DND-41 (cell line): ENCODE measurements at regions not wholly inside any gene's neighbourhood (a gene's known extent, or its start where the extent isn't known, plus 50 kb on each side); places are given as distances from the start of the nearest gene placed in this dataset.

Experiments used
- ATAC-seq: fragments of 200-7000 bp; cut with Tn5 transposase; 3 replicates; pipeline ENCODE4 v1.9.1; 2021; ENCODE audit warnings: low read depth; ENCODE audit not compliant: insufficient read depth
- DNase-seq: peaks from one replicate; pipeline ENCODE4 v3.0.0-alpha.2; 2020
- H2AFZ ChIP-seq: 2 replicates; pipeline ENCODE4 v1.6.0; 2012; ENCODE audit warnings: low read depth, low read length
- H3K27ac ChIP-seq: 2 replicates; pipeline ENCODE4 v1.5.1; 2012; ENCODE audit warnings: low read length, inconsistent platforms
- H3K27me3 ChIP-seq: fragments of 200-600 bp; sonication (generic); 2 replicates; pipeline ENCODE4 v1.6.0; 2012; ENCODE audit warnings: low read length, mild to moderate bottlenecking, inconsistent platforms; ENCODE audit not compliant: insufficient read depth, poor library complexity
- H3K36me3 ChIP-seq: 2 replicates; pipeline ENCODE4 v1.5.1; 2012; ENCODE audit warnings: low read length, inconsistent platforms; ENCODE audit not compliant: insufficient read depth
- H3K4me1 ChIP-seq: 2 replicates; pipeline ENCODE4 v1.5.1; 2012; ENCODE audit warnings: mild to moderate bottlenecking, low read length; ENCODE audit not compliant: insufficient read depth
- H3K4me2 ChIP-seq: 2 replicates; pipeline ENCODE4 v1.6.0; 2012; ENCODE audit warnings: mild to moderate bottlenecking, moderate library complexity, low read length, inconsistent platforms; ENCODE audit not compliant: insufficient read depth
- H3K4me3 ChIP-seq, 2 experiments: fragments of 200-600 bp in 1 of 2; shearing (Covaris generic) in 1 of 2; 2 replicates each; pipeline ENCODE4 v1.5.1; 2012 to 2016; ENCODE audit warnings: inconsistent platforms in 2 of 2, low read length in 2 of 2, mild to moderate bottlenecking in 2 of 2, low read depth in 1 of 2, moderate library complexity in 1 of 2
- H3K79me2 ChIP-seq: 2 replicates; pipeline ENCODE4 v1.6.0; 2012; ENCODE audit warnings: low read length, inconsistent platforms; ENCODE audit not compliant: insufficient read depth
- H3K9ac ChIP-seq: 2 replicates; pipeline ENCODE4 v1.6.0; 2012; ENCODE audit warnings: low read depth, mild to moderate bottlenecking, inconsistent platforms, low read length, moderate library complexity
- H3K9me3 ChIP-seq: 2 replicates; pipeline ENCODE4 v1.5.1; 2012; ENCODE audit warnings: low read length, moderate library complexity, mild to moderate bottlenecking, inconsistent platforms; ENCODE audit not compliant: insufficient read depth, severe bottlenecking
- H4K20me1 ChIP-seq: 2 replicates; pipeline ENCODE4 v1.6.0; 2012; ENCODE audit warnings: low read length; ENCODE audit not compliant: insufficient read depth
- EZH2 ChIP-seq: IDR thresholded peaks from 3 replicates; pipeline ENCODE4 v1.6.1; 2012; ENCODE audit warnings: borderline replicate concordance, low read depth, mild to moderate bottlenecking, moderate library complexity, low read length, inconsistent platforms; ENCODE audit not compliant: severe bottlenecking
- TF ChIP-seq, protein P1 (sequence below): IDR thresholded peaks from 2 replicates; pipeline ENCODE4 v1.5.1; 2012; ENCODE audit warnings: borderline replicate concordance, low read length, moderate library complexity, mild to moderate bottlenecking; ENCODE audit not compliant: poor library complexity, severe bottlenecking; ENCODE audit errors: extremely low read depth

GRCh38 chr2:151171186-151171585 is 90.5 kb downstream of the RBM43 start:
- TF ChIP-seq EZH2, result no peak
- TF ChIP-seq, protein P1, sequence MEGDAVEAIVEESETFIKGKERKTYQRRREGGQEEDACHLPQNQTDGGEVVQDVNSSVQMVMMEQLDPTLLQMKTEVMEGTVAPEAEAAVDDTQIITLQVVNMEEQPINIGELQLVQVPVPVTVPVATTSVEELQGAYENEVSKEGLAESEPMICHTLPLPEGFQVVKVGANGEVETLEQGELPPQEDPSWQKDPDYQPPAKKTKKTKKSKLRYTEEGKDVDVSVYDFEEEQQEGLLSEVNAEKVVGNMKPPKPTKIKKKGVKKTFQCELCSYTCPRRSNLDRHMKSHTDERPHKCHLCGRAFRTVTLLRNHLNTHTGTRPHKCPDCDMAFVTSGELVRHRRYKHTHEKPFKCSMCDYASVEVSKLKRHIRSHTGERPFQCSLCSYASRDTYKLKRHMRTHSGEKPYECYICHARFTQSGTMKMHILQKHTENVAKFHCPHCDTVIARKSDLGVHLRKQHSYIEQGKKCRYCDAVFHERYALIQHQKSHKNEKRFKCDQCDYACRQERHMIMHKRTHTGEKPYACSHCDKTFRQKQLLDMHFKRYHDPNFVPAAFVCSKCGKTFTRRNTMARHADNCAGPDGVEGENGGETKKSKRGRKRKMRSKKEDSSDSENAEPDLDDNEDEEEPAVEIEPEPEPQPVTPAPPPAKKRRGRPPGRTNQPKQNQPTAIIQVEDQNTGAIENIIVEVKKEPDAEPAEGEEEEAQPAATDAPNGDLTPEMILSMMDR, result no peak
- no peaks in the 10 kb centered on the region for H3K4me1 ChIP-seq
- no peaks in the 10 kb centered on the region for H3K9me3 ChIP-seq
- H3K36me3 ChIP-seq, result no peaks in the 10 kb centered on the region
- H3K27ac ChIP-seq, result no peak overlapping the region
- no peaks in the 10 kb centered on the region for H3K27me3 ChIP-seq
- no peaks in the 10 kb centered on the region for H4K20me1 ChIP-seq
- no peak for ATAC-seq
- no peaks in the 10 kb centered on the region for H3K79me2 ChIP-seq
- H3K4me2 ChIP-seq, result no peak overlapping the region
- no peak overlapping the region for H2AFZ ChIP-seq
- no peak overlapping the region for H3K9ac ChIP-seq
- H3K4me3 ChIP-seq, result no peak overlapping the region
- DNase-seq, result no peak

GRCh38 chr2:151166410-151166809 is 95.3 kb downstream of the RBM43 start:
- H3K9ac ChIP-seq, result no peak overlapping the region
- no peak overlapping the region for H3K4me2 ChIP-seq
- TF ChIP-seq, protein P1, result no peak
- no peak for TF ChIP-seq EZH2

DNA sequence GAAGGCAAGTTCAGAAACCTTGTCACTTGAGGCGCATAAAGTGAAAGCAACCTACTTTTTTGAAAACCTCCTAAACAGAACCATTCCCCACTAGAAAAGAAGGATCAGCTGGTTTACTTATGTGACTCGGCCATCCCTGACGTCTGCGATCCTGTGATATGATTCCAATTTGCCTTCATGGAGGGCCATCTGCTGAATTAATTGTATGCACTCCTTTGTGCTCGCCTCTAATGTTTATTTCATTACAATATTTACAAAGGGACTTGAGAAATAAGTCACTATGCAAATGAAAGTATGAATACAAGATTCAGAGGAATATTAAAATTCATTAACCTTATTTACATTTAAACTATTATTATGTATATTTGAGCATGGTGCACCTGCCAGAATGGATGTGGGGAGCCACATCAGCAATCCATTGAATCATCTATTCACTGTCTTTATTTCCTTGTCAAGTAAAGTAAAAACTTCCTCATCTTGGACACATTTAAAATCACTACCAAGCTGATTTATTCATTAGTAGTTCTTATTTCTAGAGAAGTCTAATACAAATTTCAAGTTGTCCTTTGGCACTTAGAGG is 96.5 kb downstream of the RBM43 start:
- H3K9me3 ChIP-seq, result no peaks in the 10 kb centered on the region
- H3K27me3 ChIP-seq, result no peaks in the 10 kb centered on the region
- no peak overlapping the region for H3K4me3 ChIP-seq
- H2AFZ ChIP-seq, result no peak overlapping the region
- H4K20me1 ChIP-seq, result no peaks in the 10 kb centered on the region
- no peak for TF ChIP-seq EZH2
- TF ChIP-seq, protein P1, result no peak
- H3K27ac ChIP-seq, result no peak overlapping the region
- ATAC-seq (no peak), DNase-seq (no peak)
- H3K9ac ChIP-seq, result no peak overlapping the region
- H3K79me2 ChIP-seq, result no peaks in the 10 kb centered on the region
- H3K4me2 ChIP-seq, result no peak overlapping the region
- no peaks in the 10 kb centered on the region for H3K4me1 ChIP-seq
- H3K36me3 ChIP-seq, result no peaks in the 10 kb centered on the region

More at GRCh38 chr2:151166410-151166809, 95.3 kb downstream of the RBM43 start:
- H3K4me1 ChIP-seq, result no peaks in the 10 kb centered on the region
- DNase-seq (peak; percentile 34), ATAC-seq (peak; percentile 64)
- no peaks in the 10 kb centered on the region for H3K27me3 ChIP-seq
- H2AFZ ChIP-seq, result no peak overlapping the region
- no peaks in the 10 kb centered on the region for H3K9me3 ChIP-seq
- no peaks in the 10 kb centered on the region for H4K20me1 ChIP-seq
- no peak overlapping the region for H3K27ac ChIP-seq
- no peaks in the 10 kb centered on the region for H3K36me3 ChIP-seq
- no peak overlapping the region for H3K4me3 ChIP-seq
- no peaks in the 10 kb centered on the region for H3K79me2 ChIP-seq
